Heart left ventricle (tissue), 13 donors: ENCODE measurements at regions not wholly inside any gene's neighbourhood (a gene's known extent, or its start where the extent isn't known, plus 50 kb on each side); places are given as distances from the start of the nearest gene placed in this dataset.

ENCODE experiments used
- CTCF ChIP-seq, 12 donors: fragments of 200-600 bp; sonication (generic) in 4 of 12; IDR thresholded peaks; one replicate each; pipeline versions ENCODE4 v1.5.0 to v1.8.0; 2018 to 2022; ENCODE audit warnings: antibody characterized with exemption in 12 of 12, mild to moderate bottlenecking in 5 of 12
- POLR2A ChIP-seq, 2 donors: fragments of 450-650 bp; IDR thresholded peaks; one replicate each; pipeline ENCODE4 v1.6.1; 2017; ENCODE audit warnings: antibody characterized with exemption in 2 of 2, mild to moderate bottlenecking in 2 of 2, moderate library complexity in 2 of 2
- donor health status: ischemic (EF 13 %, LVEDD 7.1; RV severe dilation, severe dysfunction).
- donor health status: DM: no; HTN: yes; CAD: no.
- donor health status: DM: no; HTN: no; CAD: no.
- donor health status: ischemic (EF 25% LVEDD 6.9; RV normal size, moderate dysfunction).
- donor health status: ischemic (EF 25% LVEDD 5.7; RV mildly dilated, moderate dysfunction).
- donor health status: ischemic (EF 35%, LVEDD 5.7; RV mildly dilated, moderate dysfunction).
- donor health status: nonischemic (EF 11% LVEDD 7.7; RV severe dilation, severe dysfunction).
- donor health status: DM: yes; HTN: yes; CAD: no.
- donor health status: PGD.
- donor health status: ischemic (EF 29% LVEDD 5.4; RV normal size, mild dysfunction).
- donor health status: nonischemic (EF 23%, LVEDD 6.1; RV moderate dilation, normal function).

GRCh38 chr22:27046603-27047002 is 389.2 kb downstream of the MIAT start:
- TF ChIP-seq CTCF (IDR thresholded peaks at IDR 0.05) (no peak), POLR2A (IDR thresholded peaks at IDR 0.05) (no peak)
